ENCODE measurements at regions not wholly inside any gene's neighbourhood (a gene's known extent, or its start where the extent isn't known, plus 50 kb on each side); places are given as distances from the start of the nearest gene placed in this dataset.

DNA sequence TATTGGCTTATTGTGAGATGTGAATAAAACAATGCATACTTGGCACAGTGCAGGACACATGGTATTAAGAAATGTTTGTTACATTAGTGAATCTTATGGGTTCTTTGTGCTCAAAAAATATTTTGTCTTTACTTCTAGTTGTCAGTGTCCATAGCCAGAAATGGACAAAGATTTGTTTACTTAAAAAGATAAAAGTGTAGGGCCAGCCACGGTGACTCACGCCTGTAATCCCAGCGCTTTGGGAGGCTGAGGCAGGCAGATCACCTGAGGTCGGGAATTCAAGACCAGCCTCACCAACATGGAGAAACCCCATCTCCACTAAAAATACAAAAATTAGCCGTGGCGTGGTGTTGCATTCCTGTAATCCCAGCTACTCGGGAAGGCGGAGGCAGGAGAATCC lies 654.6 kb upstream of the NEGR1 start:
- FAIRE-seq = no peak
- Histone ChIP-seq H3K27ac (ENCODE audit: insufficient read depth, low read depth, low read length) (no peak overlapping the region), H2AFZ (ENCODE audit: low read depth, low read length) (no peak overlapping the region)

More for the DNA sequence above, 654.6 kb upstream of the NEGR1 start:
- no peak overlapping the region for H3K4me3 ChIP-seq (replicated peaks in 1 of 3; ENCODE audit: insufficient read depth in 1 of 3, low read depth in 1 of 3, low read length in 3 of 3)
- H3K79me2 ChIP-seq (ENCODE audit: control insufficient read depth, insufficient read depth, low read length) = no peaks in the 10 kb centered on the region
- no peaks in the 10 kb centered on the region for H4K20me1 ChIP-seq (replicated peaks; ENCODE audit: control insufficient read depth, extremely low read depth, insufficient read depth, low read length)
- dilution Hi-C loops (cut with MboI; ENCODE audit: extremely low pct_ligation_motif_present, low sequenced_read_pairs) = no loop called here
- H3K9ac ChIP-seq (replicated peaks; ENCODE audit: extremely low read depth, insufficient read depth, low read length) = no peak overlapping the region
- no peak for DNase-seq (ENCODE audit: low read depth, low spot score)
- no peaks in the 10 kb centered on the region for H3K36me3 ChIP-seq (ENCODE audit: control insufficient read depth in 2 of 2, extremely low read depth in 1 of 2, insufficient read depth in 2 of 2, low read length in 2 of 2)
- no peaks in the 10 kb centered on the region for H3K9me1 ChIP-seq (replicated peaks; ENCODE audit: control insufficient read depth, extremely low read depth, insufficient read depth, low read length)
- intact Hi-C loops (cut with micrococcal nuclease) = no loop called here
- H3K27me3 ChIP-seq (ENCODE audit: control insufficient read depth in 2 of 2, insufficient read depth in 2 of 2, low read length in 2 of 2) = no peaks in the 10 kb centered on the region
- no TSS peak for BruUV-seq (replicated peaks)
- ChIA-PET CTCF (interaction anchor here (1.0 to 1.3 kb wide), 2 partner anchors 13 to 25 kb away, joined by 3 to 4 read pairs; no protein-coding TSS in a partner anchor), POLR2A (no interaction called here)
- H3K4me1 ChIP-seq (ENCODE audit: control insufficient read depth, extremely low read depth, insufficient read depth, low read length) = no peaks in the 10 kb centered on the region
- H3K4me2 ChIP-seq (ENCODE audit: insufficient read depth, low read length) = no peak overlapping the region
- TF ChIP-seq MAX (IDR thresholded peaks at IDR 0.05; ENCODE audit: insufficient read depth, insufficient read length) (no peak), POLR2A (IDR thresholded peaks at IDR 0.05; ENCODE audit: low read depth, low read length) (no peak), FOS (IDR thresholded peaks at IDR 0.05; ENCODE audit: borderline replicate concordance, insufficient read depth, low read length) (no peak), POLR2AphosphoS5 (IDR thresholded peaks at IDR 0.05; ENCODE audit: insufficient read depth, low read depth, low read length) (no peak), EZH2 (IDR thresholded peaks at IDR 0.05; ENCODE audit: borderline replicate concordance, low read depth, low read length, severe bottlenecking) (no peak), JUN (IDR thresholded peaks at IDR 0.05; ENCODE audit: borderline replicate concordance, insufficient read depth, insufficient read length, low read depth) (no peak), GATA2 (IDR thresholded peaks at IDR 0.05; ENCODE audit: insufficient read depth, insufficient read length, low read depth, low read length) (no peak), MYC (IDR thresholded peaks at IDR 0.05; ENCODE audit: low read depth, low read length) (no peak)
- TF ChIP-seq, protein P1, sequence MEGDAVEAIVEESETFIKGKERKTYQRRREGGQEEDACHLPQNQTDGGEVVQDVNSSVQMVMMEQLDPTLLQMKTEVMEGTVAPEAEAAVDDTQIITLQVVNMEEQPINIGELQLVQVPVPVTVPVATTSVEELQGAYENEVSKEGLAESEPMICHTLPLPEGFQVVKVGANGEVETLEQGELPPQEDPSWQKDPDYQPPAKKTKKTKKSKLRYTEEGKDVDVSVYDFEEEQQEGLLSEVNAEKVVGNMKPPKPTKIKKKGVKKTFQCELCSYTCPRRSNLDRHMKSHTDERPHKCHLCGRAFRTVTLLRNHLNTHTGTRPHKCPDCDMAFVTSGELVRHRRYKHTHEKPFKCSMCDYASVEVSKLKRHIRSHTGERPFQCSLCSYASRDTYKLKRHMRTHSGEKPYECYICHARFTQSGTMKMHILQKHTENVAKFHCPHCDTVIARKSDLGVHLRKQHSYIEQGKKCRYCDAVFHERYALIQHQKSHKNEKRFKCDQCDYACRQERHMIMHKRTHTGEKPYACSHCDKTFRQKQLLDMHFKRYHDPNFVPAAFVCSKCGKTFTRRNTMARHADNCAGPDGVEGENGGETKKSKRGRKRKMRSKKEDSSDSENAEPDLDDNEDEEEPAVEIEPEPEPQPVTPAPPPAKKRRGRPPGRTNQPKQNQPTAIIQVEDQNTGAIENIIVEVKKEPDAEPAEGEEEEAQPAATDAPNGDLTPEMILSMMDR (IDR thresholded peaks at IDR 0.05; ENCODE audit: extremely low read depth in 1 of 2, insufficient read depth in 1 of 2, low read depth in 1 of 2, low read length in 2 of 2) = no peak
- H3K9me3 ChIP-seq (replicated peaks; ENCODE audit: control insufficient read depth, insufficient read depth, low read length) = no peaks in the 10 kb centered on the region

All from endothelial cell of umbilical vein (primary cell).